ENCODE measurements at regions not wholly inside any gene's neighbourhood (a gene's known extent, or its start where the extent isn't known, plus 50 kb on each side); places are given as distances from the start of the nearest gene placed in this dataset.

GRCh38 chr10:3428826-3429225 is 256.2 kb upstream of the PITRM1 start:
- H4K20me1 ChIP-seq (ENCODE audit: control insufficient read depth, insufficient read depth, low read length, poor library complexity, severe bottlenecking): no peaks in the 10 kb centered on the region
- Mint-ChIP-seq H3K27ac (no peak overlapping the region), H3K9me3 (ENCODE audit: insufficient read depth) (peaks cover 8% of the 10 kb centered on the region), H3K4me3 (no peak overlapping the region), H3K4me1 (peaks cover 17% of the 10 kb centered on the region), H3K27me3 (peaks cover 24% of the 10 kb centered on the region)
- 100% methylated on average over 1 of the region's 3 CpGs for WGBS (ENCODE audit: insufficient coverage)
- H3K4me2 ChIP-seq (replicated peaks; ENCODE audit: low read depth, low read length, poor library complexity, severe bottlenecking): no peak overlapping the region
- ChIA-PET CTCF (no interaction called here), POLR2A (no interaction called here)
- no peaks in the 10 kb centered on the region for H3K79me2 ChIP-seq (ENCODE audit: control insufficient read depth, insufficient read depth, low read length)
- H3K4me3 ChIP-seq (ENCODE audit: control extremely low read depth in 1 of 5, extremely low read depth in 1 of 5, insufficient read depth in 1 of 5, low read depth in 2 of 5, low read length in 4 of 5): no peak overlapping the region
- H2AFZ ChIP-seq (ENCODE audit: insufficient read depth, low read depth, low read length, poor library complexity, severe bottlenecking): no peak overlapping the region
- H3K4me1 ChIP-seq (ENCODE audit: control insufficient read depth in 2 of 2, insufficient read depth in 2 of 2, low read length in 2 of 2): peaks cover 11 to 14% of the 10 kb centered on the region in 2 donors
- TF ChIP-seq CTCF (IDR thresholded peaks at IDR 0.05) (no peak), EZH2 (IDR thresholded peaks at IDR 0.05; ENCODE audit: borderline replicate concordance, insufficient read depth, low read depth, low read length, poor library complexity, severe bottlenecking) (no peak)
- DNase-seq: no peak
- intact Hi-C loops (cut with micrococcal nuclease): no loop called here
- H3K9ac ChIP-seq (ENCODE audit: low read length): no peak overlapping the region
- no peak overlapping the region for H3K27ac ChIP-seq (ENCODE audit: low read length in 2 of 2)
- H3K9me3 ChIP-seq (ENCODE audit: control extremely low read depth in 1 of 3, control insufficient read depth in 2 of 3, insufficient read depth in 1 of 3, low read length in 2 of 3): peaks cover 0 to 16% (median 10%) of the 10 kb centered on the region in 3 donors
- ATAC-seq (ENCODE audit: low read depth): no peak
- no peaks in the 10 kb centered on the region for H3K36me3 ChIP-seq (replicated peaks in 1 of 2; ENCODE audit: control extremely low read depth in 1 of 2, control insufficient read depth in 1 of 2, extremely low read depth in 1 of 2, insufficient read depth in 2 of 2, low read length in 1 of 2)
- H3K27me3 ChIP-seq (replicated peaks in 1 of 4; ENCODE audit: control extremely low read depth in 1 of 4, control insufficient read depth in 3 of 4, insufficient read depth in 4 of 4, low read length in 3 of 4): peaks cover 0 to 12% (median 0%) of the 10 kb centered on the region in 4 experiments

GRCh38 chr10:3427950-3428354 is 255.4 kb upstream of the PITRM1 start:
- Histone ChIP-seq H3K9me3 (ENCODE audit: control extremely low read depth in 1 of 3, control insufficient read depth in 2 of 3, insufficient read depth in 1 of 3, low read length in 2 of 3) (peaks cover 0 to 16% (median 10%) of the 10 kb centered on the region in 3 donors), H4K20me1 (ENCODE audit: control insufficient read depth, insufficient read depth, low read length, poor library complexity, severe bottlenecking) (no peaks in the 10 kb centered on the region), H3K27ac (ENCODE audit: low read length in 2 of 2) (no peak overlapping the region), H3K79me2 (ENCODE audit: control insufficient read depth, insufficient read depth, low read length) (no peaks in the 10 kb centered on the region), H3K4me1 (ENCODE audit: control insufficient read depth in 2 of 2, insufficient read depth in 2 of 2, low read length in 2 of 2) (peaks cover 11 to 14% of the 10 kb centered on the region in 2 donors), H3K27me3 (replicated peaks in 1 of 4; ENCODE audit: control extremely low read depth in 1 of 4, control insufficient read depth in 3 of 4, insufficient read depth in 4 of 4, low read length in 3 of 4) (peaks cover 0 to 12% (median 0%) of the 10 kb centered on the region in 4 experiments), H3K4me3 (ENCODE audit: control extremely low read depth in 1 of 5, extremely low read depth in 1 of 5, insufficient read depth in 1 of 5, low read depth in 2 of 5, low read length in 4 of 5) (no peak overlapping the region), H3K4me2 (replicated peaks; ENCODE audit: low read depth, low read length, poor library complexity, severe bottlenecking) (no peak overlapping the region), H3K36me3 (replicated peaks in 1 of 2; ENCODE audit: control extremely low read depth in 1 of 2, control insufficient read depth in 1 of 2, extremely low read depth in 1 of 2, insufficient read depth in 2 of 2, low read length in 1 of 2) (no peaks in the 10 kb centered on the region), H3K9ac (ENCODE audit: low read length) (no peak overlapping the region), H2AFZ (ENCODE audit: insufficient read depth, low read depth, low read length, poor library complexity, severe bottlenecking) (no peak overlapping the region)
- no peak overlapping the region for H3K4me3 Mint-ChIP-seq
- H3K4me1 Mint-ChIP-seq: peaks cover 17% of the 10 kb centered on the region
- DNase-seq: no peak
- H3K27me3 Mint-ChIP-seq: peaks cover 27% of the 10 kb centered on the region
- intact Hi-C loops (cut with micrococcal nuclease): no loop called here
- POLR2A ChIA-PET: no interaction called here
- CTCF ChIA-PET: no interaction called here
- WGBS (ENCODE audit: insufficient coverage): 96% methylated on average over 5 of the region's 7 CpGs
- no peak overlapping the region for H3K27ac Mint-ChIP-seq
- no peak for TF ChIP-seq EZH2 (IDR thresholded peaks at IDR 0.05; ENCODE audit: borderline replicate concordance, insufficient read depth, low read depth, low read length, poor library complexity, severe bottlenecking)
- TF ChIP-seq CTCF (IDR thresholded peaks at IDR 0.05): no peak
- ATAC-seq (ENCODE audit: low read depth): no peak
- H3K9me3 Mint-ChIP-seq (ENCODE audit: insufficient read depth): peaks cover 8% of the 10 kb centered on the region

Measured in B cell (primary cell).